HCT116 (cell line): ENCODE measurements at regions not wholly inside any gene's neighbourhood (a gene's known extent, or its start where the extent isn't known, plus 50 kb on each side); places are given as distances from the start of the nearest gene placed in this dataset.

Source experiments
- ATF3 ChIP-seq: IDR thresholded peaks from 2 replicates; pipeline ENCODE4 v1.6.1; 2012
- CEBPB ChIP-seq: IDR thresholded peaks from 2 replicates; pipeline ENCODE4 v1.6.1; 2012; ENCODE audit warnings: low read depth
- EZH2 ChIP-seq: fragments of 200-600 bp; sonication (generic); IDR thresholded peaks from 2 replicates; pipeline ENCODE4 v1.6.1; 2017; ENCODE audit warnings: antibody characterized with exemption, mixed run types
- POLR2A ChIP-seq: IDR thresholded peaks from 2 replicates; pipeline ENCODE4 v1.7.0; 2011; ENCODE audit warnings: borderline replicate concordance; ENCODE audit not compliant: insufficient read depth, insufficient read length; ENCODE audit errors: extremely low read depth
- POLR2AphosphoS5 ChIP-seq: IDR thresholded peaks from 2 replicates; pipeline ENCODE4 v1.6.1; 2011; ENCODE audit warnings: mild to moderate bottlenecking, low read depth, low read length, moderate library complexity
- RAD21 ChIP-seq: IDR thresholded peaks from 2 replicates; pipeline ENCODE4 v1.6.1; 2012; ENCODE audit warnings: low read depth, mild to moderate bottlenecking
- YY1 ChIP-seq: IDR thresholded peaks from 2 replicates; pipeline ENCODE4 v1.6.1; 2011; ENCODE audit warnings: low read length, low read depth, moderate library complexity, mild to moderate bottlenecking; ENCODE audit not compliant: insufficient replicate concordance; ENCODE audit errors: extremely low read depth
- ZFX ChIP-seq: fragments of 450-650 bp; IDR thresholded peaks from 2 replicates; pipeline ENCODE4 v1.6.1; 2017
- TF ChIP-seq, protein P1 (sequence below), 3 experiments: fragments of 200-600 bp in 1 of 3; sonication (generic) in 1 of 3; IDR thresholded peaks in 2 of 3; conservative IDR thresholded peaks in 1 of 3; 2 replicates each; pipeline ENCODE4 v1.5.1; 2012 to 2017; ENCODE audit warnings: low read depth in 2 of 3, low read length in 2 of 3, antibody characterized with exemption in 1 of 3, borderline replicate concordance in 1 of 3, control low read depth in 1 of 3, mild to moderate bottlenecking in 1 of 3, mixed read lengths in 1 of 3, mixed run types in 1 of 3, moderate library complexity in 1 of 3; ENCODE audit not compliant: insufficient read depth in 1 of 3
- TF ChIP-seq, protein P2 (sequence below): IDR thresholded peaks from 2 replicates; pipeline ENCODE4 v1.6.1; 2012

DNA sequence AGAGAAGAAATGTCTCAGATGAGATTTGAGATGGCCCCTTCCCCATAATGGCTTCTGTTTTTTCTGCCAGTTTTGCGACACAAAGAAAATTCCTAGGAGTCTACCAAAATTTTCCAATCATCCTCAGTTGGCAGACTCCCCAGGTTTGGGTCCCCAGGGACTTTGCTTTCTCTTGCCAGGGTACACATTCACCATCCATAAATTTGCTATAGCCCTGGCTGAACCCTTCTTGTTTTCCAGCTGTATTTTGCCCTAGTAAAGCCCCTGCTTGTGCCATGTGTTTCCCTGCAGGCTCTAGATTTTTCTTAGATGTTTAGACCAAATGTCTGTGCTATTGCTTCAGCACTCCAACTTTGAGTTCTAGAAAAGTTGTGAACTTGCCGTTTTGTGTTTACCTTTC, 283.2 kb downstream of the ANXA1 start:
- TF ChIP-seq, protein P1, sequence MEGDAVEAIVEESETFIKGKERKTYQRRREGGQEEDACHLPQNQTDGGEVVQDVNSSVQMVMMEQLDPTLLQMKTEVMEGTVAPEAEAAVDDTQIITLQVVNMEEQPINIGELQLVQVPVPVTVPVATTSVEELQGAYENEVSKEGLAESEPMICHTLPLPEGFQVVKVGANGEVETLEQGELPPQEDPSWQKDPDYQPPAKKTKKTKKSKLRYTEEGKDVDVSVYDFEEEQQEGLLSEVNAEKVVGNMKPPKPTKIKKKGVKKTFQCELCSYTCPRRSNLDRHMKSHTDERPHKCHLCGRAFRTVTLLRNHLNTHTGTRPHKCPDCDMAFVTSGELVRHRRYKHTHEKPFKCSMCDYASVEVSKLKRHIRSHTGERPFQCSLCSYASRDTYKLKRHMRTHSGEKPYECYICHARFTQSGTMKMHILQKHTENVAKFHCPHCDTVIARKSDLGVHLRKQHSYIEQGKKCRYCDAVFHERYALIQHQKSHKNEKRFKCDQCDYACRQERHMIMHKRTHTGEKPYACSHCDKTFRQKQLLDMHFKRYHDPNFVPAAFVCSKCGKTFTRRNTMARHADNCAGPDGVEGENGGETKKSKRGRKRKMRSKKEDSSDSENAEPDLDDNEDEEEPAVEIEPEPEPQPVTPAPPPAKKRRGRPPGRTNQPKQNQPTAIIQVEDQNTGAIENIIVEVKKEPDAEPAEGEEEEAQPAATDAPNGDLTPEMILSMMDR (IDR thresholded peaks at IDR 0.05 in 2 of 3, conservative IDR thresholded peaks at IDR 0.05 in 1 of 3; ENCODE audit: borderline replicate concordance in 1 of 3, insufficient read depth in 1 of 3, low read depth in 2 of 3, low read length in 2 of 3), result no peak
- TF ChIP-seq POLR2A (no peak), CEBPB (no peak), YY1 (no peak), ATF3 (no peak), EZH2 (no peak), POLR2AphosphoS5 (no peak), RAD21 (no peak), ZFX (no peak)
- TF ChIP-seq, protein P2, sequence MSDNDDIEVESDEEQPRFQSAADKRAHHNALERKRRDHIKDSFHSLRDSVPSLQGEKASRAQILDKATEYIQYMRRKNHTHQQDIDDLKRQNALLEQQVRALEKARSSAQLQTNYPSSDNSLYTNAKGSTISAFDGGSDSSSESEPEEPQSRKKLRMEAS, result no peak
